SK-N-SH (cell line): ENCODE measurements at regions not wholly inside any gene's neighbourhood (a gene's known extent, or its start where the extent isn't known, plus 50 kb on each side); places are given as distances from the start of the nearest gene placed in this dataset.

Experiments used
- CTCF ChIA-PET: fragments of 300-600, 350-600 bp; formaldehyde crosslinking; extraction: SDS; loops from one replicate; lab custom pipeline; 2021; lab: Yijun Ruan, JAX
- POLR2A ChIA-PET: fragments of 350-600 bp; sonication (Branson Sonifier 250); formaldehyde crosslinking; extraction: SDS; loops from one replicate; lab custom pipeline; 2020; ENCODE audit warnings: antibody characterized with exemption, inconsistent platforms; lab: Yijun Ruan, JAX
- DNase-seq: peaks from one replicate; pipeline ENCODE4 v3.0.0; 2012
- H2AFZ ChIP-seq: fragments of 200-600 bp; sonication (generic); 2 replicates; pipeline ENCODE4 v1.8.1; 2016; ENCODE audit warnings: antibody characterized with exemption, mild to moderate bottlenecking, low read depth
- H3F3A ChIP-seq: fragments of 200-600 bp; sonication (generic); replicated peaks from 2 replicates; pipeline ENCODE3; 2016; ENCODE audit warnings: antibody characterized with exemption, mild to moderate bottlenecking; ENCODE audit not compliant: insufficient read depth
- H3K27ac ChIP-seq, 2 experiments: fragments of 200-500 bp in 1 of 2; fragments of 200-600 bp in 1 of 2; sonication (Bioruptor generic) in 1 of 2; sonication (generic), shearing (Covaris generic) in 1 of 2; 2 replicates each; pipeline versions ENCODE4 v1.5.1 to v1.6.1; 2014 to 2016; ENCODE audit warnings: low read depth in 2 of 2, inconsistent platforms in 1 of 2, low read length in 1 of 2, mild to moderate bottlenecking in 1 of 2, mixed read lengths in 1 of 2
- H3K27me3 ChIP-seq: fragments of 200-600 bp; sonication (generic), shearing (Covaris generic); 2 replicates; pipeline ENCODE4 v1.6.1; 2016; ENCODE audit warnings: mixed run types; ENCODE audit not compliant: insufficient read depth
- H3K36me3 ChIP-seq, 2 experiments: fragments of 200-500 bp in 1 of 2; fragments of 200-600 bp in 1 of 2; sonication (Bioruptor generic) in 1 of 2; sonication (generic) in 1 of 2; replicated peaks in 1 of 2; 2 replicates each; pipeline versions ENCODE3 to v1.5.1; 2014 to 2016; ENCODE audit warnings: low read length in 1 of 2, mild to moderate bottlenecking in 1 of 2; ENCODE audit not compliant: insufficient read depth in 2 of 2, control insufficient read depth in 1 of 2
- H3K4me1 ChIP-seq, 2 experiments: fragments of 200-500 bp in 1 of 2; fragments of 200-600 bp in 1 of 2; sonication (Bioruptor generic) in 1 of 2; sonication (generic), shearing (Covaris generic) in 1 of 2; 2 replicates each; pipeline versions ENCODE4 v1.5.1 to v1.6.1; 2014 to 2016; ENCODE audit warnings: low read depth in 1 of 2, low read length in 1 of 2, mixed run types in 1 of 2; ENCODE audit not compliant: insufficient read depth in 2 of 2, control insufficient read depth in 1 of 2
- H3K4me2 ChIP-seq: fragments of 200-600 bp; sonication (generic), shearing (Covaris generic); 2 replicates; pipeline ENCODE4 v1.6.1; 2017; ENCODE audit warnings: mixed run types
- H3K4me3 ChIP-seq, 2 experiments: fragments of 200-500 bp in 1 of 2; fragments of 200-600 bp in 1 of 2; sonication (Bioruptor generic) in 1 of 2; sonication (generic), shearing (Covaris generic) in 1 of 2; 2 replicates each; pipeline versions ENCODE4 v1.5.1 to v1.8.1; 2014 to 2016; ENCODE audit warnings: low read depth in 2 of 2, inconsistent platforms in 1 of 2, low read length in 1 of 2, mild to moderate bottlenecking in 1 of 2, mixed read lengths in 1 of 2, moderate library complexity in 1 of 2
- H3K79me2 ChIP-seq: fragments of 200-600 bp; sonication (generic); 2 replicates; pipeline ENCODE4 v1.8.1; 2017; ENCODE audit warnings: mild to moderate bottlenecking; ENCODE audit not compliant: insufficient read depth
- H3K9ac ChIP-seq: fragments of 200-600 bp; sonication (generic); 2 replicates; pipeline ENCODE4 v1.6.1; 2017; ENCODE audit warnings: mixed run types
- H3K9me2 ChIP-seq: fragments of 200-600 bp; sonication (generic); 2 replicates; pipeline ENCODE4 v1.6.1; 2017; ENCODE audit warnings: mixed run types
- H3K9me3 ChIP-seq: fragments of 200-600 bp; sonication (generic); 2 replicates; pipeline ENCODE4 v1.6.1; 2017; ENCODE audit warnings: mixed run types, mild to moderate bottlenecking, moderate library complexity
- H4K20me1 ChIP-seq: fragments of 200-600 bp; sonication (generic); 2 replicates; pipeline ENCODE4 v1.6.1; 2017; ENCODE audit warnings: mild to moderate bottlenecking, mixed run types; ENCODE audit not compliant: insufficient read depth
- CHD2 ChIP-seq: fragments of 150-350 bp; IDR thresholded peaks from 2 replicates; pipeline ENCODE4 v1.6.1; 2018; ENCODE audit warnings: low read length; ENCODE audit not compliant: partially characterized antibody
- ELF1 ChIP-seq: IDR thresholded peaks from 2 replicates; pipeline ENCODE4 v1.4.0; 2012
- EP300 ChIP-seq, 2 experiments: IDR thresholded peaks; 2 replicates each; pipeline versions ENCODE4 v1.4.0 to v1.6.1; 2012; ENCODE audit warnings: borderline replicate concordance in 1 of 2, low read depth in 1 of 2, low read length in 1 of 2
- FOSL2 ChIP-seq: IDR thresholded peaks from 2 replicates; pipeline ENCODE4 v1.4.0; 2012; ENCODE audit warnings: low read depth, mild to moderate bottlenecking, moderate library complexity, borderline replicate concordance
- FOXM1 ChIP-seq: IDR thresholded peaks from 2 replicates; pipeline ENCODE4 v1.4.0; 2012; ENCODE audit warnings: low read depth, mild to moderate bottlenecking
- GATA2 ChIP-seq: sonication (generic); formaldehyde crosslinking; IDR thresholded peaks from 2 replicates; pipeline ENCODE4 v1.5.0; 2020; ENCODE audit warnings: mild to moderate bottlenecking, missing genetic modification reagents
- JUND ChIP-seq: IDR thresholded peaks from 2 replicates; pipeline ENCODE4 v1.4.0; 2012
- MEF2A ChIP-seq: IDR thresholded peaks from 2 replicates; pipeline ENCODE4 v1.4.0; 2012; ENCODE audit warnings: low read depth, borderline replicate concordance
- NFIC ChIP-seq: IDR thresholded peaks from 2 replicates; pipeline ENCODE4 v1.4.0; 2012; ENCODE audit warnings: borderline replicate concordance
- NRF1 ChIP-seq: IDR thresholded peaks from 2 replicates; pipeline ENCODE4 v1.6.1; 2012; ENCODE audit warnings: low read depth, mild to moderate bottlenecking, low read length
- RAD21 ChIP-seq: IDR thresholded peaks from 2 replicates; pipeline ENCODE4 v1.6.1; 2012; ENCODE audit warnings: mild to moderate bottlenecking, low read length
- RCOR1 ChIP-seq: fragments of 150-350 bp; IDR thresholded peaks from 2 replicates; pipeline ENCODE4 v1.6.1; 2017; ENCODE audit warnings: antibody characterized with exemption, low read length
- SMC3 ChIP-seq: IDR thresholded peaks from 2 replicates; pipeline ENCODE4 v1.6.1; 2012; ENCODE audit warnings: low read depth, low read length, improper control_type of control experiment
- ZBTB33 ChIP-seq: IDR thresholded peaks from 2 replicates; pipeline ENCODE4 v1.4.0; 2012; ENCODE audit warnings: low read depth, borderline replicate concordance
- WGBS: methylation state at CpG from one replicate; pipeline ENCODE4 v1.1.6; 2017; ENCODE audit warnings: low lambda C conversion rate; 5-methylcytosine and 5-hydroxymethylcytosine counted together
- TF ChIP-seq, protein P1 (sequence below): IDR thresholded peaks from 2 replicates; pipeline ENCODE4 v1.4.0; 2012; ENCODE audit warnings: low read depth, borderline replicate concordance

DNA sequence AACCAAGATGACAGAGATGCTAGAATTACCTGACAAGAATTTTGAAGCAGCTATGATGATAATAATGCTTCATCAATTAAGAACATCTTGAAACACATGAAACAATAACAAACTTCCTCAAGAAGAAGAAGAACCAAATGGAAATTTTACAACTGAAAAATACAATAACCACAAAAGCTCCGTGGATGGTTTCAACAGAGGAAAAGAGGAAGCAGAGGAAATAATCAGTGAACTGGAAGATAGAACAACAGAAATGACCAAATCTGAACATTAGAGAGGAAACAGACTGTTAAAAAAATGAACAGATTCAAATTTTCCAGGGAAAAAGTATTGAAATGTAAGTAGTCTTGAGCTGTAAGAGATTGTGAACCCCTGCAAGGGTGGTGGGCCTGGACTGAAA lies 62.8 kb upstream of the SLC35F4 start:
- Histone ChIP-seq H3K27ac (no peak overlapping the region), H3K4me2 (no peak overlapping the region), H3K9me2 (no peaks in the 10 kb centered on the region), H3K4me3 (no peak overlapping the region), H3K79me2 (no peaks in the 10 kb centered on the region), H3K9me3 (no peaks in the 10 kb centered on the region), H3K36me3 (no peaks in the 10 kb centered on the region), H3K27me3 (no peaks in the 10 kb centered on the region; the same call in 1 of the 2 replicates), H3F3A (no peaks in the 10 kb centered on the region), H3K4me1 (no peaks in the 10 kb centered on the region), H4K20me1 (no peaks in the 10 kb centered on the region), H3K9ac (no peak overlapping the region), H2AFZ (no peak overlapping the region)
- no peak for TF ChIP-seq FOXM1
- no peak for TF ChIP-seq JUND
- no peak for TF ChIP-seq GATA2
- TF ChIP-seq RCOR1: no peak
- TF ChIP-seq MEF2A: no peak
- no peak for TF ChIP-seq ELF1
- TF ChIP-seq ZBTB33: no peak
- no peak for TF ChIP-seq CHD2
- no peak for TF ChIP-seq RAD21
- no peak for TF ChIP-seq NRF1
- TF ChIP-seq NFIC: no peak
- no peak for TF ChIP-seq EP300 (IDR thresholded peaks at IDR 0.05; ENCODE audit: borderline replicate concordance in 1 of 2, low read depth in 1 of 2, low read length in 1 of 2)
- ChIA-PET CTCF (no interaction called here), POLR2A (no interaction called here)
- no peak for DNase-seq
- WGBS: 4% methylated on average over 1 of the region's 1 CpG

- H3K9ac ChIP-seq: no peak overlapping the region
- ChIA-PET CTCF (no interaction called here), POLR2A (no interaction called here)
- 0% methylated on average over 2 of the region's 2 CpGs for WGBS
- H3K4me1 ChIP-seq: no peaks in the 10 kb centered on the region
- H3K36me3 ChIP-seq: no peaks in the 10 kb centered on the region
- H3K4me3 ChIP-seq: no peak overlapping the region
- no peak for DNase-seq
- no peaks in the 10 kb centered on the region for H3K79me2 ChIP-seq
- H3K4me2 ChIP-seq: no peak overlapping the region
- no peaks in the 10 kb centered on the region for H3F3A ChIP-seq
- no peaks in the 10 kb centered on the region for H4K20me1 ChIP-seq
- no peaks in the 10 kb centered on the region for H3K27me3 ChIP-seq
- no peaks in the 10 kb centered on the region for H3K9me2 ChIP-seq
- H2AFZ ChIP-seq: no peak overlapping the region
- H3K27ac ChIP-seq: no peak overlapping the region
- no peak for TF ChIP-seq FOSL2
- TF ChIP-seq, protein P1, sequence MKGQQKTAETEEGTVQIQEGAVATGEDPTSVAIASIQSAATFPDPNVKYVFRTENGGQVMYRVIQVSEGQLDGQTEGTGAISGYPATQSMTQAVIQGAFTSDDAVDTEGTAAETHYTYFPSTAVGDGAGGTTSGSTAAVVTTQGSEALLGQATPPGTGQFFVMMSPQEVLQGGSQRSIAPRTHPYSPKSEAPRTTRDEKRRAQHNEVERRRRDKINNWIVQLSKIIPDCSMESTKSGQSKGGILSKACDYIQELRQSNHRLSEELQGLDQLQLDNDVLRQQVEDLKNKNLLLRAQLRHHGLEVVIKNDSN: no peak
- no peak for TF ChIP-seq SMC3
- no peak for TF ChIP-seq NFIC
- no peaks in the 10 kb centered on the region for H3K9me3 ChIP-seq
These were observed 55.5 kb upstream of the SLC35F4 start for GRCh38 chr14:57921377-57921776.
